Kidney (tissue), 13 donors: ENCODE measurements at regions not wholly inside any gene's neighbourhood (a gene's known extent, or its start where the extent isn't known, plus 50 kb on each side); places are given as distances from the start of the nearest gene placed in this dataset.

Experiments used
- DNase-seq, 5 donors: peaks; one replicate each; pipeline ENCODE4 v3.0.0-alpha.2; 2013 to 2020
- FAIRE-seq: peaks from 2 replicates; lab custom pipeline; 2012; peaks lifted over from hg19 to GRCh38; lab: Jason Lieb, UNC
- H3K27ac ChIP-seq, 2 donors: one replicate each; pipeline ENCODE4 v1.7.0; 2013; ENCODE audit warnings: low read depth in 2 of 2, low read length in 2 of 2, inconsistent platforms in 1 of 2
- H3K27me3 ChIP-seq: one replicate; pipeline ENCODE4 v1.7.1; 2013; ENCODE audit warnings: low read length, inconsistent platforms; ENCODE audit not compliant: control insufficient read depth, insufficient read depth
- H3K36me3 ChIP-seq, 3 donors: one replicate each; pipeline versions ENCODE4 v1.7.0 to v1.7.1; 2013; ENCODE audit warnings: low read length in 3 of 3, control low read depth in 1 of 3, inconsistent platforms in 1 of 3; ENCODE audit not compliant: insufficient read depth in 3 of 3, control insufficient read depth in 2 of 3
- H3K4me1 ChIP-seq, 3 donors: one replicate each; pipeline versions ENCODE4 v1.7.0 to v1.7.1; 2013; ENCODE audit warnings: low read length in 3 of 3, inconsistent platforms in 1 of 3, low read depth in 1 of 3; ENCODE audit not compliant: control insufficient read depth in 2 of 3, insufficient read depth in 2 of 3
- H3K4me3 ChIP-seq, 3 donors: one replicate each; pipeline versions ENCODE4 v1.7.0 to v1.8.1; 2013; ENCODE audit warnings: low read length in 3 of 3, control low read depth in 1 of 3, inconsistent platforms in 1 of 3
- H3K9ac ChIP-seq, 3 donors: one replicate each; pipeline versions ENCODE4 v1.7.0 to v1.7.1; 2013; ENCODE audit warnings: low read length in 3 of 3, control low read depth in 1 of 3, inconsistent platforms in 1 of 3
- H3K9me3 ChIP-seq, 3 donors: one replicate each; pipeline versions ENCODE4 v1.7.0 to v1.7.1; 2013; ENCODE audit warnings: low read length in 3 of 3, control low read depth in 1 of 3, inconsistent platforms in 1 of 3; ENCODE audit not compliant: control insufficient read depth in 2 of 3, insufficient read depth in 1 of 3
- intact Hi-C: fragments of 100-400 bp; cut with DNase I; formaldehyde crosslinking; loops from one replicate; pipeline ENCODE4 v1.11.1; 2022
- TF ChIP-seq, protein P1 (sequence below): IDR thresholded peaks from 3 replicates; pipeline ENCODE4 v1.5.1; 2012; ENCODE audit warnings: mild to moderate bottlenecking, moderate library complexity, borderline replicate concordance; ENCODE audit not compliant: insufficient read depth; ENCODE audit errors: extremely low read depth
- donor health status: control.
- donor health status: control.
- donor health status: control.
- donor health status: control.
- donor health status: control.
- donor health status: DM: yes; HTN: yes; CAD: no.
- donor health status: Normal renal cell carcinoma (clear cell type).

DNA sequence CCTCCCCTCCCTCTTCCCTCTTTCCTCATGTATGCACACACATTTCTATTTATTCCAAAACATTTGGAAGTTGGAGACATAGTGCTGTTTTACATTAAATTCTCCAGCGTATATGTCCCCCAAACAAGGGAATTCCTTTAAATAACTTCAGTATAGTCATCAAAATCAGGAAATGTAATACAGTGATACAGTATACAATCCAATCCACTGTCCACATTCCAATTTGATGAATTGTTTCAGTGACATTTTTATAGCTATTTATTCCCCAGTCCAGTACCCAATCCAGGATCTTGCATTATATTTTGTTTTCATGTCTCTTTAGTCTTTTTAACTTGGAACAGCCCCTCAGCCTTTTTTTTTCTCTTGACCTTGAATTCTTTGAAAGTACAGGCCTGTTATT, 233.0 kb downstream of the DKK2 start:
- intact Hi-C loops: no loop called here
- Histone ChIP-seq H3K9ac (no peak overlapping the region), H3K4me3 (no peak overlapping the region), H3K9me3 (no peaks in the 10 kb centered on the region), H3K27ac (no peak overlapping the region), H3K4me1 (no peaks in the 10 kb centered on the region), H3K27me3 (no peaks in the 10 kb centered on the region), H3K36me3 (no peaks in the 10 kb centered on the region)
- FAIRE-seq: no peak
- TF ChIP-seq, protein P1, sequence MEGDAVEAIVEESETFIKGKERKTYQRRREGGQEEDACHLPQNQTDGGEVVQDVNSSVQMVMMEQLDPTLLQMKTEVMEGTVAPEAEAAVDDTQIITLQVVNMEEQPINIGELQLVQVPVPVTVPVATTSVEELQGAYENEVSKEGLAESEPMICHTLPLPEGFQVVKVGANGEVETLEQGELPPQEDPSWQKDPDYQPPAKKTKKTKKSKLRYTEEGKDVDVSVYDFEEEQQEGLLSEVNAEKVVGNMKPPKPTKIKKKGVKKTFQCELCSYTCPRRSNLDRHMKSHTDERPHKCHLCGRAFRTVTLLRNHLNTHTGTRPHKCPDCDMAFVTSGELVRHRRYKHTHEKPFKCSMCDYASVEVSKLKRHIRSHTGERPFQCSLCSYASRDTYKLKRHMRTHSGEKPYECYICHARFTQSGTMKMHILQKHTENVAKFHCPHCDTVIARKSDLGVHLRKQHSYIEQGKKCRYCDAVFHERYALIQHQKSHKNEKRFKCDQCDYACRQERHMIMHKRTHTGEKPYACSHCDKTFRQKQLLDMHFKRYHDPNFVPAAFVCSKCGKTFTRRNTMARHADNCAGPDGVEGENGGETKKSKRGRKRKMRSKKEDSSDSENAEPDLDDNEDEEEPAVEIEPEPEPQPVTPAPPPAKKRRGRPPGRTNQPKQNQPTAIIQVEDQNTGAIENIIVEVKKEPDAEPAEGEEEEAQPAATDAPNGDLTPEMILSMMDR: no peak
- peak in 2 of 5 donors; percentile 6 to 7 for DNase-seq

DNA sequence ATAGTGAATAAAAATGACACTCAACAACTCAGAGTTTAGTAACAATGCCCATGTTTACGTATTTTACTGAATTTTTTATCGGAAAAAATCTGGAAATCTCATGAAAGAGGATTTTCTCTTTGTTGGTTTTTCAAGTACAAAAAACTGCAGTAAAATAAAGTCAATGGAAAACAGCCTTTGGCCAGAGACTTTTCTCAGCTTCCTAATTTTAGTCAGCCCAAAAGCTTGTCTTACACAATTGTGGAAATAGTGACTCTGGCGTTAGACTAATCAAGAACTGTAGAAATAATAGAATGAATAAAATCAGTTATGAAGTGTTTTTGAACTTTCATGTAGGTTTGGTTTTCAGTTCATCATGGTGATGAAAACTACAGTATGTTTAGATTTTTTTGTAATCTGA, 234.7 kb downstream of the DKK2 start:
- no peaks in the 10 kb centered on the region for H3K36me3 ChIP-seq
- H3K27ac ChIP-seq: no peak overlapping the region
- intact Hi-C loops: no loop called here
- no peak for FAIRE-seq
- H3K4me3 ChIP-seq: no peak overlapping the region
- no peaks in the 10 kb centered on the region for H3K9me3 ChIP-seq
- no peak for DNase-seq
- no peaks in the 10 kb centered on the region for H3K27me3 ChIP-seq
- no peaks in the 10 kb centered on the region for H3K4me1 ChIP-seq
- TF ChIP-seq, protein P1: no peak
- no peak overlapping the region for H3K9ac ChIP-seq

DNA sequence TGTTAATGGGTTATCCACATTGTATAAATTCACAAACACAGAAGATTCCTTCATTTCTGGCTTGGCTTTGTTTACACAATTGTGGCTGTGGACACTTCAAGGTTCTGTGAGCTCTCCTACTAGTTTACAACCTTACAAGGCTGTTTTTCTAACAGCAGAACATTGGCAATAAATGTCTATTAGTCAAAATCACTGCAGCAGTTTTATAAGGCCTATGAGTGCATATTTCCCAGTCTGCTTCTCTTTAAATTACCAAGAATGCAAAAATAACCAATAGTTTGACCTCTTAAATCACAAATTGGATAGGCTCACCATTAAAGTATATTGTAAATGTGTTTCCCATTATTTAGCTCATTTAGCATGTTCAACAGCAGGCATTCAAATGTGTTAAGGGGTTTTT, 239.2 kb downstream of the DKK2 start:
- Histone ChIP-seq H3K4me3 (no peak overlapping the region), H3K9me3 (no peaks in the 10 kb centered on the region), H3K4me1 (no peaks in the 10 kb centered on the region), H3K36me3 (no peaks in the 10 kb centered on the region), H3K27me3 (no peaks in the 10 kb centered on the region), H3K9ac (no peak overlapping the region), H3K27ac (no peak overlapping the region)
- TF ChIP-seq, protein P1: no peak
- peak in 1 of 5 donors; percentile 14 for DNase-seq
- no peak for FAIRE-seq
- intact Hi-C loops: no loop called here

DNA sequence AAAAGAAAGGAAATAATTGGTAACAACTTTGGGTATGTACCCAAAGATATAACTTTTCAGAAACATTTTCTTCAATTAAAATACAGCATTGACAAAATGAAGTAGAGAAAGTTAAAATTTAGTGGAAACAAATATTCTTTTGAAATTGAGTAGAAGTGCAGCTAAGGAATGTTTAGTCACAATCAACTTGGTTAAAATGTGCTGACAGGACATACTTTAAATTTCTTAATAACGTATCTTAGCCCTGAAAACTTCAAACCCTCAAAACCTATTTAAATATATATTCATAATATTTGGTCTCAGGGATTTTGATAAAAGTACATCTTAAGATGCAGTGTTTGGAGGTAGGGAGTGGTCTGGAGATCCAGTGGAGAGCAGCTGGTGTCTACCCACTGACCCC, 240.8 kb downstream of the DKK2 start:
- TF ChIP-seq, protein P1: no peak
- no peak for FAIRE-seq
- no peak overlapping the region for H3K9ac ChIP-seq
- H3K36me3 ChIP-seq: no peaks in the 10 kb centered on the region
- no peak overlapping the region for H3K27ac ChIP-seq
- H3K27me3 ChIP-seq: no peaks in the 10 kb centered on the region
- DNase-seq: no peak
- no peak overlapping the region for H3K4me3 ChIP-seq
- H3K4me1 ChIP-seq: no peaks in the 10 kb centered on the region
- intact Hi-C loops: no loop called here
- no peaks in the 10 kb centered on the region for H3K9me3 ChIP-seq
